H9 (cell line): ENCODE measurements at regions not wholly inside any gene's neighbourhood (a gene's known extent, or its start where the extent isn't known, plus 50 kb on each side); places are given as distances from the start of the nearest gene placed in this dataset.

Experiments used
- DNase-seq: peaks from one replicate; pipeline ENCODE4 v3.0.0-alpha.2; 2017
- H2AFZ ChIP-seq: one replicate; pipeline ENCODE4 v1.6.1; 2013; ENCODE audit warnings: mild to moderate bottlenecking, low read length, control low read depth, moderate library complexity
- H2AK5ac ChIP-seq: 2 replicates; pipeline ENCODE4 v1.6.1; 2013; ENCODE audit warnings: low read length, control low read depth, mixed read lengths; ENCODE audit not compliant: insufficient read length
- H2BK120ac ChIP-seq: one replicate; pipeline ENCODE4 v1.6.1; 2013; ENCODE audit warnings: low read depth, mild to moderate bottlenecking, low read length, control low read depth, inconsistent platforms; ENCODE audit not compliant: poor library complexity, severe bottlenecking
- H2BK12ac ChIP-seq: 2 replicates; pipeline ENCODE4 v1.6.1; 2013; ENCODE audit warnings: low read length, control low read depth, mixed read lengths, low read depth; ENCODE audit not compliant: insufficient read length
- H2BK15ac ChIP-seq: 2 replicates; pipeline ENCODE4 v1.6.1; 2013; ENCODE audit warnings: low read depth, low read length, control low read depth
- H2BK20ac ChIP-seq: one replicate; pipeline ENCODE4 v1.6.1; 2013; ENCODE audit warnings: low read depth, mild to moderate bottlenecking, low read length, control low read depth, inconsistent platforms; ENCODE audit not compliant: poor library complexity, severe bottlenecking
- H2BK5ac ChIP-seq: 2 replicates; pipeline ENCODE4 v1.6.1; 2013; ENCODE audit warnings: low read length, control low read depth, mixed read lengths; ENCODE audit not compliant: insufficient read length
- H3K14ac ChIP-seq: 2 replicates; pipeline ENCODE4 v1.6.1; 2013; ENCODE audit warnings: low read length, control low read depth; ENCODE audit not compliant: insufficient read depth
- H3K18ac ChIP-seq: 2 replicates; pipeline ENCODE4 v1.6.1; 2013; ENCODE audit warnings: low read depth, mild to moderate bottlenecking, mixed read lengths, low read length, control low read depth; ENCODE audit not compliant: insufficient read length
- H3K23ac ChIP-seq: 2 replicates; pipeline ENCODE4 v1.6.1; 2013; ENCODE audit warnings: low read length, control low read depth, mixed read lengths, low read depth; ENCODE audit not compliant: insufficient read length
- H3K23me2 ChIP-seq: 2 replicates; pipeline ENCODE4 v1.6.1; 2013; ENCODE audit warnings: low read depth, mild to moderate bottlenecking, mixed read lengths, low read length, control low read depth; ENCODE audit not compliant: insufficient read length, poor library complexity, severe bottlenecking
- H3K27ac ChIP-seq: 2 replicates; pipeline ENCODE4 v1.5.1; 2013; ENCODE audit warnings: low read length, control low read depth, mixed read lengths, low read depth; ENCODE audit not compliant: insufficient read length
- H3K27me3 ChIP-seq: 2 replicates; pipeline ENCODE4 v1.6.1; 2013; ENCODE audit warnings: low read length, control low read depth, inconsistent platforms; ENCODE audit not compliant: insufficient read depth
- H3K4ac ChIP-seq: 2 replicates; pipeline ENCODE4 v1.6.1; 2013; ENCODE audit warnings: low read depth, mild to moderate bottlenecking, control low read depth, inconsistent platforms, low read length, moderate library complexity
- H3K4me1 ChIP-seq: 2 replicates; pipeline ENCODE4 v1.6.1; 2013; ENCODE audit warnings: low read length, control low read depth, inconsistent platforms; ENCODE audit not compliant: insufficient read depth
- H3K4me2 ChIP-seq: 2 replicates; pipeline ENCODE4 v1.6.1; 2013; ENCODE audit warnings: low read length, control low read depth, mixed read lengths; ENCODE audit not compliant: insufficient read length, insufficient read depth
- H3K56ac ChIP-seq: 2 replicates; pipeline ENCODE4 v1.6.1; 2013; ENCODE audit warnings: low read depth, mild to moderate bottlenecking, mixed read lengths, low read length, control low read depth; ENCODE audit not compliant: insufficient read length
- H3K79me1 ChIP-seq: 2 replicates; pipeline ENCODE4 v1.6.1; 2013; ENCODE audit warnings: low read depth, mild to moderate bottlenecking, moderate library complexity, low read length, control low read depth, inconsistent platforms; ENCODE audit not compliant: insufficient read depth, poor library complexity, severe bottlenecking
- H3K79me2 ChIP-seq: 2 replicates; pipeline ENCODE4 v1.6.1; 2013; ENCODE audit warnings: low read length, control low read depth, inconsistent platforms; ENCODE audit not compliant: insufficient read depth
- H3K9ac ChIP-seq: 2 replicates; pipeline ENCODE4 v1.6.1; 2013; ENCODE audit warnings: low read length, control low read depth, mixed read lengths; ENCODE audit not compliant: insufficient read length; ENCODE audit errors: extremely low read depth
- H3K9me3 ChIP-seq: one replicate; pipeline ENCODE4 v1.6.1; 2013; ENCODE audit warnings: low read depth, low read length, inconsistent platforms; ENCODE audit not compliant: control insufficient read depth
- H3T11ph ChIP-seq: one replicate; pipeline ENCODE4 v1.6.1; 2013; ENCODE audit warnings: mild to moderate bottlenecking, low read length, control low read depth, inconsistent platforms
- H4K20me1 ChIP-seq: one replicate; pipeline ENCODE4 v1.6.1; 2013; ENCODE audit not compliant: control insufficient read depth, insufficient read length, insufficient read depth
- H4K5ac ChIP-seq: 2 replicates; pipeline ENCODE4 v1.6.1; 2013; ENCODE audit warnings: low read depth, mild to moderate bottlenecking, mixed read lengths, low read length, control low read depth; ENCODE audit not compliant: insufficient read length
- H4K8ac ChIP-seq: replicated peaks from 2 replicates; pipeline ENCODE4 v1.6.1; 2013; ENCODE audit warnings: low read length, control low read depth, mixed read lengths, low read depth; ENCODE audit not compliant: insufficient read length
- H4K91ac ChIP-seq: 2 replicates; pipeline ENCODE4 v1.6.1; 2013; ENCODE audit warnings: low read depth, mild to moderate bottlenecking, moderate library complexity, mixed read lengths, low read length, control low read depth; ENCODE audit not compliant: insufficient read length
- H3K27ac Mint-ChIP-seq, 3 experiments: 2 replicates in 2 of 3; 3 replicates in 1 of 3; pipeline ENCODE4 v1.8.0; 2020 to 2021; ENCODE audit warnings: mixed read lengths in 3 of 3, mild to moderate bottlenecking in 1 of 3, moderate library complexity in 1 of 3
- H3K27me3 Mint-ChIP-seq: 2 replicates; pipeline ENCODE4 v1.8.0; 2021; ENCODE audit warnings: low read depth, mild to moderate bottlenecking, moderate library complexity, mixed read lengths
- H3K36me3 Mint-ChIP-seq, 3 experiments: 2 replicates in 2 of 3; 3 replicates in 1 of 3; pipeline ENCODE4 v1.8.0; 2020 to 2021; ENCODE audit warnings: low read depth in 3 of 3, mixed read lengths in 3 of 3; ENCODE audit not compliant: insufficient read depth in 1 of 3
- H3K4me1 Mint-ChIP-seq, 2 experiments: 2 replicates each; pipeline ENCODE4 v1.8.0; 2020; ENCODE audit warnings: mixed read lengths in 2 of 2
- H3K4me3 Mint-ChIP-seq, 2 experiments: 2 replicates in 1 of 2; 3 replicates in 1 of 2; pipeline ENCODE4 v1.8.0; 2020 to 2021; ENCODE audit warnings: mild to moderate bottlenecking in 2 of 2, mixed read lengths in 2 of 2, moderate library complexity in 1 of 2
- H3K9me3 Mint-ChIP-seq, 2 experiments: 2 replicates in 1 of 2; 3 replicates in 1 of 2; pipeline ENCODE4 v1.8.0; 2020; ENCODE audit warnings: mild to moderate bottlenecking in 2 of 2, mixed read lengths in 2 of 2, moderate library complexity in 1 of 2
- WGBS: extraction: QIAGEN DNeasy Blood & Tissue Kit; methylation state at CpG from one replicate; pipeline ENCODE4 v1.1.7; 2013; ENCODE audit warnings: missing lambda C conversion rate, low lambda C conversion rate, mixed read lengths; ENCODE audit not compliant: insufficient read length; ENCODE audit errors: extremely low coverage; 5-methylcytosine and 5-hydroxymethylcytosine counted together
- TF ChIP-seq, protein P1 (sequence below): fragments of 200-600 bp; sonication (generic); conservative IDR thresholded peaks from 3 replicates; pipeline ENCODE4 v1.8.0; 2021; ENCODE audit warnings: antibody characterized with exemption, mild to moderate bottlenecking

DNA sequence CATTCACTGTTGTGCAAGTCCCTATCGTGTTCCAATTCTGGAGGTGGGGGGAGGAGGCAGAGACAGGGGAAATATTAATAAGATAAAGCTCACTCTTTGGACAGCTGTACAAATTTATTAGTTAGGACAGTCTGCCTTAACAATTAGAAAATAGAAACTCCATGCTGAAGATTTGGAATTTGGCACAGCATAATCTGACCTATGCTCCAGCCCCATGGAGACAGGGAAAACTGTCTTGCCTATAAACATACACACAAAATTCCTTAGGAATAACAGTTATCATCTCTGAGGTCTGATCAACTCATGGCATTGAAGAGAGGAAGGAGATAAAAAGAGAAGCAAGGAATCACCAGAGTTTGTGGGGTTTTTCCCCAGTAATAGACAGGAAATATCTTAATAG lies 335.4 kb upstream of the MEOX2 start:
- H2BK5ac ChIP-seq = no peak overlapping the region
- no peaks in the 10 kb centered on the region for H3K9me3 ChIP-seq
- no peaks in the 10 kb centered on the region for H3K9me3 Mint-ChIP-seq
- H3K36me3 Mint-ChIP-seq = no peaks in the 10 kb centered on the region
- no peaks in the 10 kb centered on the region for H3K27me3 ChIP-seq
- no peak overlapping the region for H3K56ac ChIP-seq
- no peak overlapping the region for H2BK20ac ChIP-seq
- no peak overlapping the region for H2AK5ac ChIP-seq
- TF ChIP-seq, protein P1, sequence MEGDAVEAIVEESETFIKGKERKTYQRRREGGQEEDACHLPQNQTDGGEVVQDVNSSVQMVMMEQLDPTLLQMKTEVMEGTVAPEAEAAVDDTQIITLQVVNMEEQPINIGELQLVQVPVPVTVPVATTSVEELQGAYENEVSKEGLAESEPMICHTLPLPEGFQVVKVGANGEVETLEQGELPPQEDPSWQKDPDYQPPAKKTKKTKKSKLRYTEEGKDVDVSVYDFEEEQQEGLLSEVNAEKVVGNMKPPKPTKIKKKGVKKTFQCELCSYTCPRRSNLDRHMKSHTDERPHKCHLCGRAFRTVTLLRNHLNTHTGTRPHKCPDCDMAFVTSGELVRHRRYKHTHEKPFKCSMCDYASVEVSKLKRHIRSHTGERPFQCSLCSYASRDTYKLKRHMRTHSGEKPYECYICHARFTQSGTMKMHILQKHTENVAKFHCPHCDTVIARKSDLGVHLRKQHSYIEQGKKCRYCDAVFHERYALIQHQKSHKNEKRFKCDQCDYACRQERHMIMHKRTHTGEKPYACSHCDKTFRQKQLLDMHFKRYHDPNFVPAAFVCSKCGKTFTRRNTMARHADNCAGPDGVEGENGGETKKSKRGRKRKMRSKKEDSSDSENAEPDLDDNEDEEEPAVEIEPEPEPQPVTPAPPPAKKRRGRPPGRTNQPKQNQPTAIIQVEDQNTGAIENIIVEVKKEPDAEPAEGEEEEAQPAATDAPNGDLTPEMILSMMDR = no peak
- H2BK15ac ChIP-seq = no peak overlapping the region
- H4K91ac ChIP-seq = no peak overlapping the region
- no peak overlapping the region for H3K14ac ChIP-seq
- H4K8ac ChIP-seq = no peak overlapping the region
- H3K23me2 ChIP-seq = no peaks in the 10 kb centered on the region
- no peak for DNase-seq
- H2BK12ac ChIP-seq = no peak overlapping the region
- peaks cover 5 to 7% of the 10 kb centered on the region in 2 experiments; a peak in 2 of 4 replicates for H3K4me1 Mint-ChIP-seq
- no peaks in the 10 kb centered on the region for H4K20me1 ChIP-seq
- H3K23ac ChIP-seq = no peak overlapping the region
- no peaks in the 10 kb centered on the region for H3K27me3 Mint-ChIP-seq
- H3K9ac ChIP-seq = no peak overlapping the region
- H4K5ac ChIP-seq = no peak overlapping the region
- H3K18ac ChIP-seq = no peak overlapping the region
- no peaks in the 10 kb centered on the region for H3K79me1 ChIP-seq
- no peaks in the 10 kb centered on the region for H3K79me2 ChIP-seq
- H3K27ac Mint-ChIP-seq = no peak overlapping the region
- H3K4ac ChIP-seq = no peak overlapping the region
- no peak overlapping the region for H2AFZ ChIP-seq
- H2BK120ac ChIP-seq = no peak overlapping the region
- H3K4me3 Mint-ChIP-seq = no peak overlapping the region
- WGBS = no CpG with 5 or more reads among the region's 1 CpG
- H3K4me2 ChIP-seq = no peak overlapping the region
- H3K27ac ChIP-seq = no peak overlapping the region
- no peak overlapping the region for H3T11ph ChIP-seq
- H3K4me1 ChIP-seq = no peaks in the 10 kb centered on the region
